Tibial nerve (tissue), 4 donors: ENCODE measurements at regions not wholly inside any gene's neighbourhood (a gene's known extent, or its start where the extent isn't known, plus 50 kb on each side); places are given as distances from the start of the nearest gene placed in this dataset.

ENCODE experiments used
- EP300 ChIP-seq, 2 donors: sonication (generic); formaldehyde crosslinking; IDR thresholded peaks; one replicate each; pipeline ENCODE4 v1.6.1; 2017; ENCODE audit warnings: antibody characterized with exemption in 2 of 2, mild to moderate bottlenecking in 1 of 2
- POLR2A ChIP-seq, 2 donors: fragments of 450-650 bp; IDR thresholded peaks; one replicate each; pipeline ENCODE4 v1.6.1; 2017; ENCODE audit warnings: antibody characterized with exemption in 2 of 2, mild to moderate bottlenecking in 2 of 2, moderate library complexity in 2 of 2
- TF ChIP-seq, protein P1 (sequence below), 5 experiments: fragments of 200-600 bp in 3 of 5; fragments of 450-650 bp in 2 of 5; sonication (generic) in 3 of 5; IDR thresholded peaks; one replicate each; pipeline ENCODE4 v1.5.1; 2016 to 2019; ENCODE audit warnings: antibody characterized with exemption in 5 of 5, mild to moderate bottlenecking in 3 of 5, moderate library complexity in 2 of 5

DNA sequence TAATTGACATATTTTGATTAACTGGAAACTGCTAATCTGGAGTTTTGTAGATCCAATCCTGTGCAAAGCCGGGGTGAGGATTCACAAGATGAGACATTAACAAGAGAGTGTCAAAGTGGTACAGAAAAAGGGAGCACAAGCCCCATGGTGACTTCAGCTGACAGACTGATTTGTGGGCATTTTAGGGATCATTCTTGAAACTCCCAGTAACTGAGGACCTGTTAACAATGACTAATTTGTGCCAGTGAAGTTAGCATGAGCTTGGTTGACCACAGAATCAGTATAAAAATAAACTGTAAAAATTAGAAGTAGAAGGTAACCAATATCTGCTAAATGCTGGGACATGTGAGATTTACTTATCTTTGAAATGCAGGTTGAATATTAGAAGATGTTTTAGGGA, 1578.3 kb downstream of the EFNA5 start:
- TF ChIP-seq EP300 (IDR thresholded peaks at IDR 0.05) (no peak), POLR2A (IDR thresholded peaks at IDR 0.05) (no peak)
- TF ChIP-seq, protein P1, sequence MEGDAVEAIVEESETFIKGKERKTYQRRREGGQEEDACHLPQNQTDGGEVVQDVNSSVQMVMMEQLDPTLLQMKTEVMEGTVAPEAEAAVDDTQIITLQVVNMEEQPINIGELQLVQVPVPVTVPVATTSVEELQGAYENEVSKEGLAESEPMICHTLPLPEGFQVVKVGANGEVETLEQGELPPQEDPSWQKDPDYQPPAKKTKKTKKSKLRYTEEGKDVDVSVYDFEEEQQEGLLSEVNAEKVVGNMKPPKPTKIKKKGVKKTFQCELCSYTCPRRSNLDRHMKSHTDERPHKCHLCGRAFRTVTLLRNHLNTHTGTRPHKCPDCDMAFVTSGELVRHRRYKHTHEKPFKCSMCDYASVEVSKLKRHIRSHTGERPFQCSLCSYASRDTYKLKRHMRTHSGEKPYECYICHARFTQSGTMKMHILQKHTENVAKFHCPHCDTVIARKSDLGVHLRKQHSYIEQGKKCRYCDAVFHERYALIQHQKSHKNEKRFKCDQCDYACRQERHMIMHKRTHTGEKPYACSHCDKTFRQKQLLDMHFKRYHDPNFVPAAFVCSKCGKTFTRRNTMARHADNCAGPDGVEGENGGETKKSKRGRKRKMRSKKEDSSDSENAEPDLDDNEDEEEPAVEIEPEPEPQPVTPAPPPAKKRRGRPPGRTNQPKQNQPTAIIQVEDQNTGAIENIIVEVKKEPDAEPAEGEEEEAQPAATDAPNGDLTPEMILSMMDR (IDR thresholded peaks at IDR 0.05) = no peak
